CD4-positive, alpha-beta T cell treated with Interleukin-15 for 1 hour (primary cell): ENCODE measurements at regions not wholly inside any gene's neighbourhood (a gene's known extent, or its start where the extent isn't known, plus 50 kb on each side); places are given as distances from the start of the nearest gene placed in this dataset.
"Not testable (repeated sequence)": the region's sequence is repeated elsewhere in the genome, so short reads cannot be mapped to it uniquely, and the experiment has no call there.

ENCODE experiments used
- DNase-seq: peaks from one replicate; pipeline ENCODE4 v3.0.0-alpha.2; 2020

- DNase-seq: no peak
Measured at GRCh38 chr16:58866935-58867334, 132.8 kb upstream of the GOT2 start.

GRCh38 chr16:58863761-58864160 lies 129.6 kb upstream of the GOT2 start:
- DNase-seq: no peak

GRCh38 chr16:58863042-58863441 lies 128.9 kb upstream of the GOT2 start:
- DNase-seq: no peak

- no peak for DNase-seq
Measured at GRCh38 chr16:58862334-58863021, 128.4 kb upstream of the GOT2 start.

GRCh38 chr16:58859958-58860669 lies 126.0 kb upstream of the GOT2 start:
- DNase-seq: no peak

- not testable (repeated sequence) for DNase-seq
Measured at GRCh38 chr16:58858577-58858976, 124.5 kb upstream of the GOT2 start.

- DNase-seq: no peak
Measured at GRCh38 chr16:58855291-58855863, 121.3 kb upstream of the GOT2 start.

GRCh38 chr16:58853854-58854791 lies 120.0 kb upstream of the GOT2 start:
- DNase-seq: no peak

GRCh38 chr16:58850678-58851020 lies 116.5 kb upstream of the GOT2 start:
- DNase-seq: no peak

- DNase-seq: no peak
Measured at GRCh38 chr16:58850019-58850677, 116.0 kb upstream of the GOT2 start.

GRCh38 chr16:58848662-58849002 lies 114.5 kb upstream of the GOT2 start:
- DNase-seq: no peak

GRCh38 chr16:58847902-58848661 lies 114.0 kb upstream of the GOT2 start:
- DNase-seq: no peak

- not testable (repeated sequence) for DNase-seq
Measured at GRCh38 chr16:58846226-58846625, 112.1 kb upstream of the GOT2 start.

GRCh38 chr16:58843675-58844074 lies 109.6 kb upstream of the GOT2 start:
- no peak for DNase-seq

- DNase-seq: no peak
Measured at GRCh38 chr16:58842746-58843145, 108.6 kb upstream of the GOT2 start.

GRCh38 chr16:58842156-58842555 lies 108.0 kb upstream of the GOT2 start:
- DNase-seq: no peak

- DNase-seq: no peak
Measured at GRCh38 chr16:58837950-58838349, 103.8 kb upstream of the GOT2 start.

- DNase-seq: no peak
Measured at GRCh38 chr16:58836427-58836826, 102.3 kb upstream of the GOT2 start.

- no peak for DNase-seq
Measured at GRCh38 chr16:58832386-58832895, 98.3 kb upstream of the GOT2 start.

- no peak for DNase-seq
Measured at GRCh38 chr16:58831386-58831785, 97.3 kb upstream of the GOT2 start.

- no peak for DNase-seq
Measured at GRCh38 chr16:58828901-58829545, 94.9 kb upstream of the GOT2 start.
